T-cell (primary cell): ENCODE measurements at regions not wholly inside any gene's neighbourhood (a gene's known extent, or its start where the extent isn't known, plus 50 kb on each side); places are given as distances from the start of the nearest gene placed in this dataset.
"Not testable (repeated sequence)": the region's sequence is repeated elsewhere in the genome, so short reads cannot be mapped to it uniquely, and the experiment has no call there.

Experiments
- ATAC-seq, 4 experiments: fragments of 200-7000 bp in 3 of 4; fragments of 150-1000 bp in 1 of 4; cut with Tn5 transposase; replicated peaks in 1 of 4; 1 replicate in 3 of 4; 2 replicates in 1 of 4; pipeline ENCODE4 v1.10.0; 2021; ENCODE audit warnings: moderate library complexity in 3 of 4, mild to moderate bottlenecking in 2 of 4, moderate number of reproducible peaks in 1 of 4
- CTCF ChIA-PET, 2 donors: fragments of 300-600 bp; sonication (Branson Sonifier 250); formaldehyde crosslinking; loops; one replicate each; lab custom pipeline; 2022; ENCODE audit warnings: antibody characterized with exemption in 2 of 2; lab: Charles Lee
- POLR2A ChIA-PET, 2 donors: fragments of 300-600 bp; sonication (Branson Sonifier 250); formaldehyde crosslinking; loops; one replicate each; lab custom pipeline; 2022; ENCODE audit warnings: antibody characterized with exemption in 2 of 2; lab: Charles Lee
- DNase-seq, 35 experiments: peaks; one replicate each; pipeline versions ENCODE4 v3.0.0 to v3.0.0-alpha.2; 2013 to 2023
- H3K27ac ChIP-seq: one replicate; pipeline ENCODE4 v1.5.1; 2013; ENCODE audit warnings: low read length
- H3K27me3 ChIP-seq, 2 experiments: replicated peaks in 1 of 2; 1 replicate in 1 of 2; 2 replicates in 1 of 2; pipeline versions ENCODE4 v1.6.1 to v1.7.0; 2013; ENCODE audit warnings: low read length in 1 of 2, mixed read lengths in 1 of 2; ENCODE audit not compliant: control insufficient read depth in 2 of 2, insufficient read depth in 2 of 2; ENCODE audit errors: extremely low read depth in 1 of 2
- H3K36me3 ChIP-seq, 2 donors: 1 replicate in 1 of 2; 2 replicates in 1 of 2; pipeline versions ENCODE4 v1.6.1 to v1.7.0; 2013; ENCODE audit warnings: low read length in 1 of 2; ENCODE audit not compliant: control insufficient read depth in 2 of 2, insufficient read depth in 1 of 2; ENCODE audit errors: extremely low read depth in 1 of 2
- H3K4me1 ChIP-seq, 2 experiments: 1 replicate in 1 of 2; 2 replicates in 1 of 2; pipeline versions ENCODE4 v1.6.1 to v1.7.0; 2013; ENCODE audit warnings: low read length in 2 of 2, mixed read lengths in 1 of 2; ENCODE audit not compliant: insufficient read depth in 2 of 2, control insufficient read depth in 1 of 2; ENCODE audit errors: extremely low read depth in 1 of 2
- H3K4me3 ChIP-seq, 2 donors: 1 replicate in 1 of 2; 2 replicates in 1 of 2; pipeline versions ENCODE4 v1.5.1 to v1.7.0; 2013; ENCODE audit warnings: mild to moderate bottlenecking in 2 of 2, low read length in 1 of 2, moderate library complexity in 1 of 2; ENCODE audit not compliant: control insufficient read depth in 1 of 2; ENCODE audit errors: extremely low read depth in 1 of 2
- H3K9me3 ChIP-seq: 2 replicates; pipeline ENCODE4 v1.7.0; 2013
- H3K27ac Mint-ChIP-seq, 2 donors: one replicate each; pipeline ENCODE4 v1.8.0; 2020 to 2021; ENCODE audit warnings: mild to moderate bottlenecking in 2 of 2, mixed read lengths in 2 of 2
- H3K27me3 Mint-ChIP-seq, 2 donors: one replicate each; pipeline ENCODE4 v1.8.0; 2021 to 2022; ENCODE audit warnings: mixed read lengths in 2 of 2
- H3K36me3 Mint-ChIP-seq: one replicate; pipeline ENCODE4 v1.8.0; 2021; ENCODE audit warnings: mixed read lengths
- H3K4me1 Mint-ChIP-seq, 3 donors: one replicate each; pipeline ENCODE4 v1.8.0; 2020 to 2022; ENCODE audit warnings: mixed read lengths in 3 of 3, mild to moderate bottlenecking in 1 of 3
- H3K4me3 Mint-ChIP-seq, 3 donors: one replicate each; pipeline ENCODE4 v1.8.0; 2020 to 2022; ENCODE audit warnings: mild to moderate bottlenecking in 3 of 3, mixed read lengths in 3 of 3, moderate library complexity in 3 of 3
- H3K9me3 Mint-ChIP-seq, 3 donors: one replicate each; pipeline ENCODE4 v1.8.0; 2020 to 2022; ENCODE audit warnings: mixed read lengths in 3 of 3
- WGBS: methylation state at CpG from one replicate; pipeline ENCODE4 v1.1.5; 2013; ENCODE audit warnings: missing lambda C conversion rate; ENCODE audit not compliant: insufficient coverage; 5-methylcytosine and 5-hydroxymethylcytosine counted together

DNA sequence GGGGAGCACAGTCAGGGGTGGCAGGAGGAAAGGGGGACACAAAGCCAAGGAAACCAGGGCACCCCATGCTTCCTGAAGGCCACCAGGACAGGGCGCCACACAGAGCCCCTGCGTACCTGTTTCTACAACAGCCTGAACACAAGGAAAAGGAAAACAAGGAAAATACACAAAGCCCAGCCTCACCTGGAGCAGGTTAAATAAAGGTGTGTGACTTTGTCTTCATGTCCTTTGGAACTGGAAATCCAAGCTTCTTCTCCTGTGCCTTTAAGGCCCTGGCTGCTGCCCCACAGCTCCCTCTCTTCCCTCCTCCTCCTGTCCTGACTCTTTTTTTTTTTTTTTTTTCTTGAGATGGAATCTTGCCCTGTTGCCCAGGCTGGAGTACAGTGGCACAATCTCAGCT is 70.0 kb downstream of the ART5 start:
- H3K27me3 ChIP-seq, CTCF ChIA-PET, H3K4me1 Mint-ChIP-seq, POLR2A ChIA-PET, H3K36me3 Mint-ChIP-seq, H3K36me3 ChIP-seq, H3K27ac Mint-ChIP-seq, DNase-seq, H3K9me3 ChIP-seq, H3K4me3 ChIP-seq, ATAC-seq, H3K4me3 Mint-ChIP-seq, H3K9me3 Mint-ChIP-seq, H3K4me1 ChIP-seq, H3K27ac ChIP-seq, H3K27me3 Mint-ChIP-seq: not testable (repeated sequence)
- no CpG with 5 or more reads among the region's 2 CpGs for WGBS

DNA sequence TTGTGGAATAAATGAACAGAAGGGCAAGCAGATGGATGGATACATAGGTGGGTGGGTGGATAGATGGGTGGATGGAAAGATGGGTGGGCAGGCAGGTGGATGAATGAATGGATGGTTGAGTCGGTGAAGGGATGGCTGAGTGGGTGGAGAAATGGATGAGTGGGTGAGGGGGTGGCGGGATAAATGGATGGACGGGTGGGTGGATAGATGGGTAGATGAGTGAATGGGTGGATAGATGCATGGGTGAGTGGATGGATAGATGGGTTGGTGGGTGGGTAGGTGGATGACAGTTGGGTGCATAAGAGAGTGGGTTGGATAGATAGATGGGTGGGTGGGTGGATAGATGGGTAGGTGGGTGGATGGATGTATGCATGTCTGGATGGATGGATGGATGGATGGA is 76.0 kb downstream of the ART5 start:
- H3K4me3 Mint-ChIP-seq, H3K27ac ChIP-seq: not testable (repeated sequence)

DNA sequence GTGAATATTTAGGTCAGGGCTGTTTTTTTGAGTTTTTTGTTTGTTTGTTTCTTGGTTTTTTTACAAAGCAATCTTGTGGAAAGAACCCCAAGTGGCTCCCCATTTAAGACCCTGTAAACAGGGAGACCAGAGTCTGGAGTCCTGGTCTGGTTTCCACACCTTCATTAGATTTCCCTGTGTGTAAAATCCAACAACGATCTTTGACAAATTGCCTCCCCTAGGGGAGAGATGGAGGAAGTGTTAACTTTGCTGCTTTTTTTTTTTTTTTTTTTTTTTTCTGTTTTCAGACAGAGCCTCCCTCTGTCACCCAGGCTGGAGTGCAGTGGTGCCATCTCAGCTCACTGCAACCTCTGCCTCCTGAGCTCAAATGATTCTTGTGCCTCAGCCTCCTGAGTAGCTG is 77.4 kb downstream of the ART5 start:
- not testable (repeated sequence) for H3K4me3 Mint-ChIP-seq, H3K27me3 ChIP-seq, H3K4me1 ChIP-seq, H3K27ac Mint-ChIP-seq, H3K27ac ChIP-seq, ATAC-seq, H3K9me3 ChIP-seq, H3K36me3 Mint-ChIP-seq, H3K36me3 ChIP-seq, H3K27me3 Mint-ChIP-seq, H3K9me3 Mint-ChIP-seq, H3K4me3 ChIP-seq
- peaks cover 0 to 12% (median 5%) of the 10 kb centered on the region in 3 donors for H3K4me1 Mint-ChIP-seq
- POLR2A ChIA-PET = interaction anchor here in 1 of 2 donors (0.6 kb wide), 1 partner anchor 14 kb away, joined by 4 read pairs; no protein-coding TSS in a partner anchor
- CTCF ChIA-PET = interaction anchor here in 1 of 2 donors (0.6 kb wide), 1 partner anchor 70 kb away, joined by 7 read pairs; no protein-coding TSS in a partner anchor
- WGBS = no CpG with 5 or more reads among the region's 1 CpG
- DNase-seq = peak in 2 of 35 experiments; percentile 2 to 17

More for the DNA sequence above, 76.0 kb downstream of the ART5 start:
- H3K27me3 Mint-ChIP-seq, H3K36me3 Mint-ChIP-seq, H3K4me1 ChIP-seq, H3K27ac Mint-ChIP-seq, POLR2A ChIA-PET, CTCF ChIA-PET, H3K27me3 ChIP-seq, DNase-seq, H3K4me1 Mint-ChIP-seq, H3K9me3 ChIP-seq, ATAC-seq, H3K36me3 ChIP-seq, H3K9me3 Mint-ChIP-seq, H3K4me3 ChIP-seq: not testable (repeated sequence)
- 92% methylated on average over 3 of the region's 3 CpGs for WGBS

DNA sequence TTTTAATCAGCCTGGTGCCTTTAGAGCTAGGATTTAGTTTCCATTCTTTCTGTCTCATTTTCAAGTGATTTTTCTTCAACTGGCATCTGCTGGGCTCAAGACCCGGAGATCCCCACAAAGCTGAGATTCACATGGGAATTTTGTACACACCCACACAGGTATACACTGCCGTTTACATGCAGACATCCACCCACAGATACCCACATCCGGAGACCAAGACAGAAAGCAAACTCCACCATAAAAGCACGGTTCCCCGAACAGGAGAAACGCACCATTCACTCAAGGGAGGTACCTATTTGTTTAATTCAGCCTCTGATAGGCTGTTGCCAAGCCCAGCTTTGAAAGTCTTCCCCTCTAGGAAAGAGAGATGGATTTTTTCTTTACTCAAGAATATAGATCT is 87.2 kb downstream of the ART5 start:
- POLR2A ChIA-PET = interaction anchor here in 1 of 2 donors (0.7 kb wide), 1 partner anchor 543 kb away, joined by 3 read pairs; no protein-coding TSS in a partner anchor
- H3K9me3 Mint-ChIP-seq, H3K9me3 ChIP-seq, H3K36me3 ChIP-seq, CTCF ChIA-PET, H3K27me3 ChIP-seq, H3K27me3 Mint-ChIP-seq, H3K36me3 Mint-ChIP-seq, H3K4me1 ChIP-seq, ATAC-seq, H3K4me3 ChIP-seq: not testable (repeated sequence)
- WGBS = no CpG with 5 or more reads among the region's 6 CpGs
- Mint-ChIP-seq H3K4me3 (peak overlapping the region; percentile 36 to 54 (median 48)), H3K27ac (peak overlapping the region; percentile 89 to 95), H3K4me1 (peaks cover 11 to 24% (median 16%) of the 10 kb centered on the region in 3 donors)
- peak in 20 of 35 experiments; percentile 1 to 44 (median 15) for DNase-seq
- H3K27ac ChIP-seq = peak overlapping the region; percentile 52

DNA sequence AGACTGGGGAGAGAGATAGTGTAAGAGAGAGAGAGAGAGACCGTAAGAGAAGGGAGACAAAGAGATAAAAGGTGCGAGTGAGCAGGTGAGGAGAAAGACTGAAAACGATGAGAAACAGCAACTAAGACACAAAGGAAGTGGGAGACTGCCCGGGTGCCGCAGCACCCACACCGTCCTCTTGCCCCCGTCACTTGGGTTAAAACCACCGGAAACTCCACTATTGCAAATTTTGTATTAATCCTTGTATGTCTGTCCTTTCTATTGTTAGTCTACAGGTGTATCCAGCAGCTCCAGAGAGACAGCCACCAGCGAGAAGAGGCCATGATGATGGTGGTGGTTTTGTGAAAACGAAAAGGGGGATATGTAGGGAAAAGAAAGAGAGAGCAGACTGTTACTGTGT is 96.8 kb downstream of the ART5 start:
- 61% methylated on average over 3 of the region's 10 CpGs for WGBS
- H3K27me3 ChIP-seq, POLR2A ChIA-PET, H3K4me3 ChIP-seq, H3K36me3 ChIP-seq, CTCF ChIA-PET, H3K36me3 Mint-ChIP-seq, H3K4me1 ChIP-seq, H3K27me3 Mint-ChIP-seq, H3K9me3 Mint-ChIP-seq, ATAC-seq, H3K9me3 ChIP-seq: not testable (repeated sequence)
- H3K4me3 Mint-ChIP-seq = peak overlapping the region; percentile 53 to 74 (median 56)
- peak in 18 of 35 experiments; percentile 0 to 27 (median 8) for DNase-seq
- peak overlapping the region; percentile 85 to 92 for H3K27ac Mint-ChIP-seq
- H3K4me1 Mint-ChIP-seq = peaks cover 13 to 27% (median 19%) of the 10 kb centered on the region in 3 donors
- H3K27ac ChIP-seq = peak overlapping the region; percentile 53

DNA sequence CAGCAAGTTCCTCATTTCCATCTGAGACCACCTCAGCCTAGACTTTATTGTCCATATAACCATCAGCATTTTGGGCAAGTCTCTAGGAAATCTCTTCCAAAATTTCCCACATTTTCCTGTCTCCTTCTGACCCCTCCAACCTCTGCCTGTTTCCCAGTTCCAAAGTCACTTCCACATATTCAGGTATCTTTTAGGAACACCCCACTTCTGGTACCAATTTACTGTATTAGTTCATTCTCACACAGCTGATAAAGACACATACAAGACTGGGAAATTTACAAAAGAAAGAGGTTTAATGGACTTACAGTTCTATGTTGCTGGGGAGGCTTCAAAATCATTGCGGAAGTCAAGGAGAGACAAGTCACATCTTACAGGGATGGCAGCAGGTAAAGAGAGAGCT is 103.6 kb downstream of the ART5 start:
- H3K4me3 Mint-ChIP-seq, CTCF ChIA-PET, H3K36me3 Mint-ChIP-seq, H3K4me1 Mint-ChIP-seq, DNase-seq, H3K27ac ChIP-seq, ATAC-seq, H3K4me1 ChIP-seq, H3K36me3 ChIP-seq, H3K27ac Mint-ChIP-seq, H3K9me3 ChIP-seq, H3K27me3 Mint-ChIP-seq, H3K27me3 ChIP-seq, POLR2A ChIA-PET, H3K4me3 ChIP-seq: not testable (repeated sequence)
- WGBS = no CpG with 5 or more reads among the region's 1 CpG
- peaks cover 10 to 13% (median 11%) of the 10 kb centered on the region in 3 donors for H3K9me3 Mint-ChIP-seq

DNA sequence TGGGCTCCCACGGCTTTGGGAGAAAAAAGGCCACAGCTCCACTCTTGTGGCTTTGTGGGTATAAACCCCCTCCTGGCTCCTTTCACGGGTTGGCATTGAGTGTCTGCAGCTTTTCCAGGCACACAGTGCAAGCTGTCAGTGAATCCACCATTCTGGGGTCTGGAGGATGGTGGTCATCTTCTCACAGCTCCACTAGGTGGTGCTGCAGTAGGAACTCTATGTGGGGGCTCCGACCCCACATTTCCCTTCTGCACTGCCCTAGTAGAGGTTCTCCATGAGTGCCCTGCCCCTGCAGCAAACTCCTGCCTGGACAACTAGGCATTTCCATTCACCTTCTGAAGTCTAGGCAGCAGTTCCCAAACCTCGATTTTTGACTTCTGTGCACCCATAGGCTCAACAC is 104.5 kb downstream of the ART5 start:
- POLR2A ChIA-PET, H3K27ac ChIP-seq: not testable (repeated sequence)
- WGBS = 71% methylated on average over 1 of the region's 4 CpGs

More for the DNA sequence above, 104.5 kb downstream of the ART5 start:
- H3K4me1 Mint-ChIP-seq, DNase-seq, H3K36me3 Mint-ChIP-seq, H3K4me3 ChIP-seq, H3K27me3 Mint-ChIP-seq, H3K27ac Mint-ChIP-seq, ATAC-seq, H3K4me3 Mint-ChIP-seq, H3K9me3 ChIP-seq, H3K36me3 ChIP-seq, H3K27me3 ChIP-seq, H3K4me1 ChIP-seq, CTCF ChIA-PET: not testable (repeated sequence)
- H3K9me3 Mint-ChIP-seq = peaks cover 10 to 13% (median 11%) of the 10 kb centered on the region in 3 donors
